Hepatocyte (in vitro differentiated cells): ENCODE measurements at regions not wholly inside any gene's neighbourhood (a gene's known extent, or its start where the extent isn't known, plus 50 kb on each side); places are given as distances from the start of the nearest gene placed in this dataset.

Experiments
- EZH2 ChIP-seq: fragments of 200-600 bp; sonication (generic); IDR thresholded peaks from 2 replicates; pipeline ENCODE4 v1.6.1; 2016; ENCODE audit warnings: antibody characterized with exemption, mild to moderate bottlenecking, borderline replicate concordance
- TF ChIP-seq, protein P1 (sequence below): fragments of 200-600 bp; sonication (generic); IDR thresholded peaks from 2 replicates; pipeline ENCODE4 v1.5.1; 2016; ENCODE audit warnings: antibody characterized with exemption, mild to moderate bottlenecking; ENCODE audit not compliant: poor library complexity

DNA sequence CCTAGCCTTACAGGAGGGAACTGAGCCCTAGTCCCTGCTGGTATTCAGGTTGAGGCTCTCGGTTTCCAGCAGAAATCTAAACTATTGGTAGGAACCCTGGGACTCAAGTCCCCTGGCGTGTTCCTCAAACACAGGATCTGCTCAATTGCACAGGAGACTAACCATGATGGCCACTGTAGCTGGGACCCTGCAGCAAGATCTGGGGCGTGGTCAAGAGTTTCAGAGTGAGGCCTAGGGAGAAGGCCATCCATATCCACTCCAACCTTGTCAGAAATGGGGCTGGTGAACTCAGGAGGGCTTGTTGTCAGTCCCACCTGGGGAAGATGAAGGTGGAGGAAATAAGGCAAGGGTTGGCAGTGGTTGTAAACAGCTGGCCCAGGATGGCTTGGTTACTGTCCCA is 49.9 kb upstream of the PAX6 start:
- TF ChIP-seq, protein P1, sequence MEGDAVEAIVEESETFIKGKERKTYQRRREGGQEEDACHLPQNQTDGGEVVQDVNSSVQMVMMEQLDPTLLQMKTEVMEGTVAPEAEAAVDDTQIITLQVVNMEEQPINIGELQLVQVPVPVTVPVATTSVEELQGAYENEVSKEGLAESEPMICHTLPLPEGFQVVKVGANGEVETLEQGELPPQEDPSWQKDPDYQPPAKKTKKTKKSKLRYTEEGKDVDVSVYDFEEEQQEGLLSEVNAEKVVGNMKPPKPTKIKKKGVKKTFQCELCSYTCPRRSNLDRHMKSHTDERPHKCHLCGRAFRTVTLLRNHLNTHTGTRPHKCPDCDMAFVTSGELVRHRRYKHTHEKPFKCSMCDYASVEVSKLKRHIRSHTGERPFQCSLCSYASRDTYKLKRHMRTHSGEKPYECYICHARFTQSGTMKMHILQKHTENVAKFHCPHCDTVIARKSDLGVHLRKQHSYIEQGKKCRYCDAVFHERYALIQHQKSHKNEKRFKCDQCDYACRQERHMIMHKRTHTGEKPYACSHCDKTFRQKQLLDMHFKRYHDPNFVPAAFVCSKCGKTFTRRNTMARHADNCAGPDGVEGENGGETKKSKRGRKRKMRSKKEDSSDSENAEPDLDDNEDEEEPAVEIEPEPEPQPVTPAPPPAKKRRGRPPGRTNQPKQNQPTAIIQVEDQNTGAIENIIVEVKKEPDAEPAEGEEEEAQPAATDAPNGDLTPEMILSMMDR = no peak
- no peak for TF ChIP-seq EZH2
